SU-DHL-6 (cell line): ENCODE measurements at regions not wholly inside any gene's neighbourhood (a gene's known extent, or its start where the extent isn't known, plus 50 kb on each side); places are given as distances from the start of the nearest gene placed in this dataset.

ENCODE experiments used
- H2AFZ ChIP-seq: fragments of 200-600 bp; sonication (generic); 2 replicates; pipeline ENCODE4 v1.6.1; 2014; ENCODE audit warnings: low read depth, mild to moderate bottlenecking, moderate library complexity, mixed read lengths, antibody characterized with exemption, low read length; ENCODE audit not compliant: severe bottlenecking
- H3F3A ChIP-seq: fragments of 200-600 bp; shearing (Covaris generic); 2 replicates; pipeline ENCODE4 v1.6.0; 2016; ENCODE audit warnings: antibody characterized with exemption, mild to moderate bottlenecking; ENCODE audit not compliant: insufficient read depth
- H3K27ac ChIP-seq: fragments of 200-600 bp; sonication (generic); 2 replicates; pipeline ENCODE4 v1.5.1; 2016; ENCODE audit warnings: low read depth, mild to moderate bottlenecking, low read length, moderate library complexity, mixed read lengths
- H3K27me3 ChIP-seq: fragments of 200-600 bp; sonication (generic), shearing (Covaris generic); 2 replicates; pipeline ENCODE4 v1.6.0; 2014; ENCODE audit warnings: mild to moderate bottlenecking, low read length
- H3K36me3 ChIP-seq: fragments of 200-600 bp; sonication (generic); 2 replicates; pipeline ENCODE4 v1.6.1; 2014; ENCODE audit warnings: mild to moderate bottlenecking, low read length, mixed read lengths
- H3K4me2 ChIP-seq: fragments of 300-600, 200-600 bp; shearing (Covaris generic), sonication (generic); 2 replicates; pipeline ENCODE4 v1.6.0; 2014; ENCODE audit warnings: low read length, low read depth, mild to moderate bottlenecking; ENCODE audit not compliant: poor library complexity, severe bottlenecking
- H3K4me3 ChIP-seq: fragments of 200-600 bp; sonication (generic); 2 replicates; pipeline ENCODE4 v1.5.1; 2014; ENCODE audit warnings: antibody characterized with exemption, low read length, mild to moderate bottlenecking, mixed read lengths; ENCODE audit not compliant: insufficient read depth, poor library complexity, severe bottlenecking
- H3K79me2 ChIP-seq: fragments of 200-600 bp; sonication (generic); 2 replicates; pipeline ENCODE4 v1.6.1; 2014; ENCODE audit warnings: mild to moderate bottlenecking, low read length, moderate library complexity; ENCODE audit not compliant: insufficient read depth
- H3K9ac ChIP-seq: fragments of 200-600 bp; sonication (generic); 2 replicates; pipeline ENCODE4 v1.7.0; 2014; ENCODE audit warnings: mild to moderate bottlenecking, low read length
- H3K9me2 ChIP-seq: fragments of 200-600 bp; sonication (generic); replicated peaks from 2 replicates; pipeline ENCODE4 v1.6.1; 2014; ENCODE audit warnings: low read length; ENCODE audit not compliant: insufficient read depth
- H3K9me3 ChIP-seq: fragments of 200-600 bp; sonication (generic); 2 replicates; pipeline ENCODE4 v1.6.1; 2014; ENCODE audit warnings: low read length, mixed read lengths; ENCODE audit not compliant: insufficient read depth
- H4K20me1 ChIP-seq: fragments of 200-600 bp; sonication (generic); 2 replicates; pipeline ENCODE4 v1.6.1; 2014; ENCODE audit warnings: low read depth, mild to moderate bottlenecking, antibody characterized with exemption, low read length, moderate library complexity, mixed read lengths
- CTCF ChIP-seq: fragments of 200-600 bp; sonication (generic); IDR thresholded peaks from one replicate; pipeline ENCODE4 v1.5.1; 2017; ENCODE audit warnings: antibody characterized with exemption, mild to moderate bottlenecking, low read length, moderate library complexity; ENCODE audit not compliant: insufficient read depth, poor library complexity, severe bottlenecking
- EZH2phosphoT487 ChIP-seq: fragments of 200-600 bp; sonication (generic), shearing (Covaris generic); conservative IDR thresholded peaks from 2 replicates; pipeline ENCODE4 v1.6.1; 2018; ENCODE audit warnings: mild to moderate bottlenecking, antibody characterized with exemption, low read length, moderate library complexity, mixed read lengths

GRCh38 chrX:96447161-96447560 lies 237.5 kb upstream of the DIAPH2 start:
- TF ChIP-seq EZH2phosphoT487 (no peak), CTCF (no peak)
- H3K4me2 ChIP-seq: no peak overlapping the region
- no peak overlapping the region for H3K27ac ChIP-seq
- no peak overlapping the region for H3K4me3 ChIP-seq
- no peaks in the 10 kb centered on the region for H3K27me3 ChIP-seq
- no peaks in the 10 kb centered on the region for H3K36me3 ChIP-seq
- no peaks in the 10 kb centered on the region for H3F3A ChIP-seq
- no peaks in the 10 kb centered on the region for H3K79me2 ChIP-seq
- H3K9ac ChIP-seq: no peak overlapping the region
- no peaks in the 10 kb centered on the region for H4K20me1 ChIP-seq
- no peaks in the 10 kb centered on the region for H3K9me2 ChIP-seq
- H2AFZ ChIP-seq: no peak overlapping the region
- H3K9me3 ChIP-seq: no peaks in the 10 kb centered on the region

GRCh38 chrX:96449191-96449590 lies 235.5 kb upstream of the DIAPH2 start:
- H3K9ac ChIP-seq: no peak overlapping the region
- H3K27ac ChIP-seq: no peak overlapping the region
- H3K79me2 ChIP-seq: no peaks in the 10 kb centered on the region
- H3K36me3 ChIP-seq: no peaks in the 10 kb centered on the region
- H3K4me3 ChIP-seq: no peak overlapping the region
- H2AFZ ChIP-seq: no peak overlapping the region
- no peaks in the 10 kb centered on the region for H3K9me2 ChIP-seq
- H3K4me2 ChIP-seq: no peak overlapping the region
- TF ChIP-seq CTCF: no peak
- no peak for TF ChIP-seq EZH2phosphoT487
- H3K27me3 ChIP-seq: no peaks in the 10 kb centered on the region
- no peaks in the 10 kb centered on the region for H4K20me1 ChIP-seq
- H3K9me3 ChIP-seq: no peaks in the 10 kb centered on the region
- no peaks in the 10 kb centered on the region for H3F3A ChIP-seq

- Histone ChIP-seq H3K9me2 (no peaks in the 10 kb centered on the region), H3K9ac (no peak overlapping the region), H3K36me3 (no peaks in the 10 kb centered on the region), H2AFZ (no peak overlapping the region), H3K27ac (no peak overlapping the region), H3K4me2 (no peak overlapping the region), H3K79me2 (no peaks in the 10 kb centered on the region), H3K27me3 (no peaks in the 10 kb centered on the region), H3K4me3 (no peak overlapping the region), H4K20me1 (no peaks in the 10 kb centered on the region), H3F3A (no peaks in the 10 kb centered on the region), H3K9me3 (no peaks in the 10 kb centered on the region)
- TF ChIP-seq CTCF (no peak), EZH2phosphoT487 (no peak)
Observed at GRCh38 chrX:96449896-96450295, 234.7 kb upstream of the DIAPH2 start.

- Histone ChIP-seq H3K9me2 (no peaks in the 10 kb centered on the region), H3K36me3 (no peaks in the 10 kb centered on the region), H3K9me3 (no peaks in the 10 kb centered on the region), H4K20me1 (no peaks in the 10 kb centered on the region), H3K27ac (no peak overlapping the region), H3K4me2 (no peak overlapping the region), H2AFZ (no peak overlapping the region), H3K9ac (no peak overlapping the region), H3F3A (no peaks in the 10 kb centered on the region), H3K79me2 (no peaks in the 10 kb centered on the region), H3K27me3 (no peaks in the 10 kb centered on the region), H3K4me3 (no peak overlapping the region)
- no peak for TF ChIP-seq CTCF
- TF ChIP-seq EZH2phosphoT487: no peak
Observed at GRCh38 chrX:96453139-96453538, 231.5 kb upstream of the DIAPH2 start.
